ENCODE measurements at regions not wholly inside any gene's neighbourhood (a gene's known extent, or its start where the extent isn't known, plus 50 kb on each side); places are given as distances from the start of the nearest gene placed in this dataset.
"Not testable (repeated sequence)": the region's sequence is repeated elsewhere in the genome, so short reads cannot be mapped to it uniquely, and the experiment has no call there.

GRCh38 chr2:67900826-67901225 is 162.0 kb downstream of the C1D start:
- TF ChIP-seq CTCF (IDR thresholded peaks at IDR 0.05; ENCODE audit: insufficient read depth, low read length, poor library complexity, severe bottlenecking) = no peak
- Histone ChIP-seq H3K27me3 (ENCODE audit: control insufficient read depth, insufficient read depth, low read length) (no peaks in the 10 kb centered on the region), H3K4me3 (ENCODE audit: low read depth, low read length) (no peak overlapping the region), H3K36me3 (ENCODE audit: control insufficient read depth, insufficient read depth, low read length) (no peaks in the 10 kb centered on the region)
- no peak for DNase-seq (ENCODE audit: low read depth)

- no peak for TF ChIP-seq CTCF (IDR thresholded peaks at IDR 0.05; ENCODE audit: insufficient read depth, low read length, poor library complexity, severe bottlenecking)
- H3K27me3 ChIP-seq (ENCODE audit: control insufficient read depth, insufficient read depth, low read length) = no peaks in the 10 kb centered on the region
- H3K36me3 ChIP-seq (ENCODE audit: control insufficient read depth, insufficient read depth, low read length) = no peaks in the 10 kb centered on the region
- no peak for DNase-seq (ENCODE audit: low read depth)
- no peak overlapping the region for H3K4me3 ChIP-seq (ENCODE audit: low read depth, low read length)
Observed at GRCh38 chr2:67904566-67904965, 158.2 kb downstream of the C1D start.

GRCh38 chr2:67904966-67905365 is 157.8 kb downstream of the C1D start:
- TF ChIP-seq CTCF (IDR thresholded peaks at IDR 0.05; ENCODE audit: insufficient read depth, low read length, poor library complexity, severe bottlenecking) = no peak
- Histone ChIP-seq H3K36me3 (ENCODE audit: control insufficient read depth, insufficient read depth, low read length) (no peaks in the 10 kb centered on the region), H3K4me3 (ENCODE audit: low read depth, low read length) (no peak overlapping the region), H3K27me3 (ENCODE audit: control insufficient read depth, insufficient read depth, low read length) (no peaks in the 10 kb centered on the region)
- DNase-seq (ENCODE audit: low read depth) = no peak

GRCh38 chr2:67906547-67906946 is 156.3 kb downstream of the C1D start:
- H3K36me3 ChIP-seq (ENCODE audit: control insufficient read depth, insufficient read depth, low read length) = not testable (repeated sequence)

GRCh38 chr2:67917332-67918054 is 145.3 kb downstream of the C1D start:
- Histone ChIP-seq H3K4me3 (ENCODE audit: low read depth, low read length) (no peak overlapping the region), H3K36me3 (ENCODE audit: control insufficient read depth, insufficient read depth, low read length) (no peaks in the 10 kb centered on the region), H3K27me3 (ENCODE audit: control insufficient read depth, insufficient read depth, low read length) (no peaks in the 10 kb centered on the region)
- no peak for TF ChIP-seq CTCF (IDR thresholded peaks at IDR 0.05; ENCODE audit: insufficient read depth, low read length, poor library complexity, severe bottlenecking)
- DNase-seq (ENCODE audit: low read depth) = peak; percentile 62

More at GRCh38 chr2:67906547-67906946, 156.3 kb downstream of the C1D start:
- not testable (repeated sequence) for DNase-seq (ENCODE audit: low read depth); H3K4me3 ChIP-seq (ENCODE audit: low read depth, low read length); H3K27me3 ChIP-seq (ENCODE audit: control insufficient read depth, insufficient read depth, low read length)

GRCh38 chr2:67918471-67918870 is 144.3 kb downstream of the C1D start:
- no peaks in the 10 kb centered on the region for H3K36me3 ChIP-seq (ENCODE audit: control insufficient read depth, insufficient read depth, low read length)
- TF ChIP-seq CTCF (IDR thresholded peaks at IDR 0.05; ENCODE audit: insufficient read depth, low read length, poor library complexity, severe bottlenecking) = no peak
- no peaks in the 10 kb centered on the region for H3K27me3 ChIP-seq (ENCODE audit: control insufficient read depth, insufficient read depth, low read length)
- no peak overlapping the region for H3K4me3 ChIP-seq (ENCODE audit: low read depth, low read length)
- DNase-seq (ENCODE audit: low read depth) = no peak
